Kidney capillary endothelial cell (primary cell): ENCODE measurements at regions not wholly inside any gene's neighbourhood (a gene's known extent, or its start where the extent isn't known, plus 50 kb on each side); places are given as distances from the start of the nearest gene placed in this dataset.

Experiments used
- DNase-seq: peaks from one replicate; pipeline ENCODE4 v3.0.0-alpha.2; 2018; ENCODE audit warnings: low spot score

DNA sequence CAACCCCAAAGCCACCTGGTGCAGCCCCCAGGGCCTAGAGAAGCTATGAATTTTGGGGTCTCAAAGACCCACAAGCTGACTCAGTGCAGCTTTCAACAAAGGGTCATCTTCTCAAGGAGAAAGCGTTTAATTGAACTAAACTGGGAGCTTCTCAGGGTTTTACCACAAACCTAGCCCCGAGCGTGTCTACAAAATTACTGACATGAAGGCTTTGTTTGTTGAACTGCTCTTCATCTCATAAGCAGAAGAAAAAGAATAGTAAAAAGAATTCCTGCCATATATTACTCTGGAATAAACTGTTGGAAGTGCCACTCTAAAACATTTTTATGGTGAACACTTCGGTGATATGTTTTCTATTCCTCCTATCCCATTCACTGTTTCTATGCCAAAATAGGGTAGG is 50.8 kb upstream of the INCENP start:
- DNase-seq: no peak

DNA sequence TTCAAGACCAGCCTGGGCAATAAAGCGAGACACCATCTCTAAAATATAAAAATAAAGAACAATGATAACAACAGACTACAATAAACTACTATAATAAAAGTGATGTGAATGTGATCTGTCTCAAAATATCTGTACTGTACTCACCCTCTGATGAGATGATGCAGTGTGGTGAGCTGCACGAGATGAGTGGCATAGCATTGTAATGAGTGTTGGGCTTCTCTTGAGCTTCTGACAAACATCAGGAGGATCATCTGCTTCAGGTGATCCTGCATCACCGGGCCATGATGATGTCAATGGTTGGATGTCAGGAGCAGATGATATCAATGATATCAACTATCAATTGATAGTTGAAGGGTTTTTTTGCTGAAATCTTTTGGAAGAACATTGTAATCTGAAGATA is 52.4 kb upstream of the INCENP start:
- no peak for DNase-seq

DNA sequence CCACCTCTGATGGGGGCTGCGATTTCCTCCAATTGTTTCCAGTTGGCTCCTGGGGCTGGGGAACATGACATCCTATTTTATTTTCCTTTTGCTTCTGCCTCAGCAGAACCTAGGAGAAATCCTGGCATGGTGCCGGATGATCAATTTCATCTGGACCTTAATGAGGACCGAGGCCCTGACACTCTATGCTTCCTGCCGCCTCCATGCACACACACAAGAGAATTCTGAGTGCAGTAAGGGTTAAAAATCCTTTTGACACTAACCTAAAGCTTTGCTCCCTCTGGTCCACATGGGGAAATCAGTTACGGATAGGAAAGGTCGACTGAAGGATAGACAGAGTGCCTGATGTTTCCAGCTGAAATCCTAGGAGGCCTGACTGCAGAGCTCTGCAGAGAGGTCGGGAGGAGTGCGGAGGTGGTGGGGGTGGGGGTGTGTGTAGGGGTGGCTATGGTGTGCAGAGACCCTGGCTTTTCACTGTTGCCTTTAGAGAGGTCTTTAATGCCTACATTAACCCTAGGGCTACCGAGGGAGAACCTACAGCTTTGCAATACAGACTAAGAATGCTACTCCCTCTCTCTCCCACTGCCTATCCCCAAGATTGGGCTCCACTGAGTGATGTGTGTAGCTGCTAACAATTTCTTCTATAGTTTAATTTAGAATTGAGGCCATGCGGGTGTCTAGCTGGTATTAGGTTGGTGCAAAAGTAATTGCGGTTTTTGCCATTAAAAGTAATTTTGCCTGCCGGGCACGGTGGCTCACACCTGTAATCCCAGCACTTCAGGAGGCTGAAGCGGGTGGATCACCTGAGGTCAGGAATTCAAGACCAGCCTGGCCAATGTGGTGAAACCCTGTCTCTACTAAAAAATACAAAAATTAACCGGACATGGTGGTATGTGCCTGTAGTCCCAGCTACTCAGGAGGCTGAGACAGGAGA is 53.6 kb upstream of the INCENP start:
- no peak for DNase-seq

DNA sequence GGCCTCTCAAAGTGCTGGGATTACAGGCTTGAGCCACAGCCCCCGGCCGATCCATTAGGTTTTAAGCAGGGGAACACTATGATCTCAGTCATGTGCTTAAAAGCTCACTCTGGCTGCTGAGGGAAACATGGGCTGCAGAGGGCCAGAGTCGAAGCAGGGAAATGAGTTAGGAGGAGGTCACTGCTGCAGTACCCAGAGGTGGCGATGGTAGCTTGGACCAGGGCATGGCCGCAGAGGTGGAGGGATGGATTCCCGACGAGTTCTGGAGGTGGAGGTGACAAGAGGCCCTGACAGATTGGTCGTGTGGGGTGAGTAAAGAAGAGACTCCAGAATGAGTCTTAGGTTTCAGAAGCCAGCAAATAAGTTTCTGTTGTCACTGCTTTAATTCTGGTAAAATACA is 54.4 kb upstream of the INCENP start:
- DNase-seq: no peak

- no peak for DNase-seq
These were observed 55.1 kb upstream of the INCENP start for GRCh38 chr11:62068730-62069129.

DNA sequence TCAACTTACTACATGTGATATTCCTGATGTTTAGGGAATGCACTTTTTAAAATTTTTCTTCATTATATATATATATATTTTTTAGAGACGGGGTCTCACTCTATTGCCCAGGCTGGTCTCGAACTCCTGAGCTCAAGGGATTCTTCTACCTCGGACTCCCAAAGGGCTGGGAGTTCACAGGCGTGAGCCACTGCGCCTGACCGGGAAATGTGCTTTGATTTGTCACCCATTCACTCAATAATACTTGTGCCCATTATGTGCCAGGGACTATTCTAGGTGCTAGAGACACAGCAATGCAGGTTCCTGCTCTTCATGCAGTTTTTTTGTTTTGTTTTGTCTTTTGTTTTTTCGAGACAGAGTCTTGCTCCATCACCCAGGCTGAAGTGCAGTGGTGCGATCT is 56.1 kb upstream of the INCENP start:
- no peak for DNase-seq

- no peak for DNase-seq
These were observed 59.6 kb upstream of the INCENP start for GRCh38 chr11:62064221-62064620.

DNA sequence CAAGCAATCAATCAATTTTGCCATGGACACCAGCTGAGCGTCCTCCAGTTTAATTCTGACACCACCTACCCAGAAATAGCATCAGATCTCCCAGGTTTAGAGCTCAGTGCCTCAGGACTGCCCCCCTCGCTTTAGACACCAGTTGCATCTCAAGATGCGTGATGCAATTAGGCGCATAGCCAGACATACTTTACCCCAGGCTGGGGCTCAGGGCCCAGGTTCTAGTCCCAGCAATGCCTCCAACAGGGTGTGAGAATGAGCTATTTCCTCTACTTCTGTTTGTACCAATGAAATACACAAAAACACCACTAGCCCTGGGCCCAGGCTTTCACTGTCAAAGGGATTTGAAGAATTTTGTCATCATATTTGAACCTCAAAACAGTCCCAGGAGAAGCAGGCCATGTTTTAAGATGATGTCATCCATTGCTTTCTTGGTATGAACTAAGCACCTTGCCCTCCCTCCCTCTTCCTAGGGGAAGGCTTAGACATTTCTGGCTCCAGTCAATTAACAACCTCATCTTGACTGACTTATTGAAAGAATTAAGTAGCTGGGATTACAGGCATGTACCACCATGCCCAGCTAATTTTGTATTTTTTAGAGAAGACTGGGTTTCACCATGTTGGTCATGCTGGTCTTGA is 61.5 kb upstream of the INCENP start:
- no peak for DNase-seq

GRCh38 chr11:62061356-62062222 is 62.2 kb upstream of the INCENP start:
- DNase-seq: no peak

DNA sequence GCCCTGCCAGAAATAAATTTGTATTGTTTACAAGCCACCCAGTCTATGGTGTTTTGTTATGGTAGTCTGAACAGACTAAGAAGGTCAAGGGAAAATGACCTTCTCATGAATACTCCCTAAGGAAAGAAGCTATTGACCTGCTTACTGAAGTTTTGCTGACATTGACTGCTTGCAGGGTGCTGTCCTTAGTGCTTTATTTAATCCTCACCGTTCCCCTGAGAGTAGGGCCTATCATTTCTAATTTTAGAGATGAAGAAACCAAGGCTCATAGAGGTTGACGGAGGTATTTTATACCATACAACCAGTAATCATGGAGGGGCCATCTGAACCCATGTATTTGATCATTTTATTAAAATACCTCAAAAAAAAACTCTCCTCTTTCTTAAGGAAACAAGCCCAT is 66.7 kb upstream of the INCENP start:
- DNase-seq: no peak

DNA sequence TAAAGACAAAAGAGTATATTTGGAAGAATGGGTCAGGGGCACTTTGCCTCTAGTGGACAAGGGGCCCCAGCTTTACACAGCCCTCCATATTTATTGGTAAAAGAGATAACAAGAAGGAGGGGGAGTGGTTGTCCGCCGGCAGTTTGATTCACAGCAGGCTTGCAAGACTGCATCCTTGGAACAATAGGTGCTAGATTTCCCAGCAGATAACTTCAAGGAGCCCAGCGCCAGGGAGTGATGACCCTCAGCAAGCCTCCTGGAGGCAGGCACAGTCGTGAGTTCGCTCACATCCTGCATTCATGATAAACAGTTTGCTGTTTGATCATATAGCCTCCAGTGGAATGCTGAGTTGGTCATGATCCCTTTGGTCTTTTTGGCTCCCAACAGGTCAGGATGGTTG is 67.8 kb upstream of the INCENP start:
- DNase-seq: no peak

- no peak for DNase-seq
These were observed 69.2 kb upstream of the INCENP start for GRCh38 chr11:62054484-62055121.

DNA sequence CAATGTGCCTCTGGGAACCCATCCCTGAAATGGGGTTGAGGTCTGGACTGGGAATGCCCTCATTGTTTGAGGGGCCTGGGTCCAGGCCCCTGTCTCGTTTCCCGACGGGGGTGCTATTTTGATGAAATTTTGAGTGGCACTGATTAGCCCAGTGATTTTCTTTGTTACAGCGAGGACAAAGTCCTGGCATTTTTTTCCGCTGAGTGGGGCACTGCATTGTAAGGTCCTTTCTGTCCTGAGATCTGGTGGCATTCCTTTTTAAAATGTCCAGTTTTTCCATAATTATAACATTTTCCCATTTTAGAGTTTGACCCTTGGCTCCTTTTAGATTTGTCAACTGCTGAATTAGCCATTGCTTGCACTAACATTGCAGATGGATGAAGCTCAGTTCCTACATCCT is 69.7 kb upstream of the INCENP start:
- DNase-seq: no peak

GRCh38 chr11:62050716-62051115 is 73.1 kb upstream of the INCENP start:
- no peak for DNase-seq

GRCh38 chr11:62048100-62048499 is 75.7 kb upstream of the INCENP start:
- no peak for DNase-seq

- DNase-seq: no peak
These were observed 77.2 kb upstream of the INCENP start for GRCh38 chr11:62046568-62047100.

DNA sequence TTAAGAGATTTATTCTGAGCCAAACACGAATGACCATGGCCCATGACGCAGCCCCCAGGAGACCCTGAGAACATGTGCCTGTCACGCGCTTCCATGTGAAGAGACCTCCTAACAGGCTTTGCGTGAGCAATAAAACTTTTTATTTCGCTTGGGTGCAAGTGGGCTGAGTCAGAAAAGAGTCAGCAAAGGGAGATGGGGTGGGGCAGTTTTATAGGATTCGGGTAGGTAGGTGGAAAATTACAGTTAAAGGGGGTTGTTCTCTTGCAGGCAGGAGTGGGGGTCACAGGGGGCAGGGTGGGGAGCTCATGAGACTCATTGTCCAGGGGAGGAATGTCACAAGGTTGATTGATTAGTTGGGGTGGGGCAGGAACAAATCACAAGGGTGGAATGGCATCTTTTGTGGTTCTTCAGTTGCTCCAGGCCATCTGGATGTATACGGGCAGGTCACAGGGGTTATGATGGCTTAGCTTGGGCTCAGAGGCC is 77.2 kb upstream of the FTH1 start:
- no peak for DNase-seq

DNA sequence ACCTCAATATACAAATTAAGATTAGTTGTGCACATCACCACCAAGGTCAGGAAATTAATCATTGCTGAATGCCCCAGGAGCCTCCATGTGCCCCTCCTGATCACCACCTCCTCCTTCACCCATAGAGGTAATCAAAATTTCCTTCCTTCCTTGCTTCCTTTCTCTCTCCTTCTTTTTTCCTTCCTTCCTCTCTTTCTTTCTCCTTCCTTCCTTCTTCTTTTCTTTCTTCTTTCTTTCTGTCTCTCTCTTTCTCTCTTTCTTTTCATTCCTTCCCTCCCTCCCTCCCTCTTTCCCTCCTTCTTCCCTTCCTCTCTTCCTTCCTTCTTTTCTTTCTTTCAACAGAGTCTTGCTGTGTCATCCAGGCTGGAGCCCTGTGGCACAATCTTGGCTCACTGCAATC is 67.9 kb upstream of the FTH1 start:
- DNase-seq: no peak

DNA sequence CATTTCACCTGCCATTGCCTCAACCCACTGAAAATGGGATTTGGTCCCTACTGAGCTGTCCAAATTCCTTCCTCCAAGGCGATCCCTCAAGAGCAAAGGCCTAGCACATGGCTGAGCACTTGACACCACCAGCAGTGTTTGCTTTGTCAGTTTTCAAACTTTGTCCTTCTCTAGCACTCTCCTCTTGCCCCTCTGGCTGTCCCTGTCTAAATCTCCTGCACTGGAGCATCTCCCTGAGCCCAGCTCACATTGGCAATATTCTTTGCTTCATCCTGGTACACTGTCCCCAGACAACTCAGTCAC is 66.6 kb upstream of the FTH1 start:
- DNase-seq: no peak

GRCh38 chr11:62033191-62034035 is 66.0 kb upstream of the FTH1 start:
- DNase-seq: peak; percentile 34

DNA sequence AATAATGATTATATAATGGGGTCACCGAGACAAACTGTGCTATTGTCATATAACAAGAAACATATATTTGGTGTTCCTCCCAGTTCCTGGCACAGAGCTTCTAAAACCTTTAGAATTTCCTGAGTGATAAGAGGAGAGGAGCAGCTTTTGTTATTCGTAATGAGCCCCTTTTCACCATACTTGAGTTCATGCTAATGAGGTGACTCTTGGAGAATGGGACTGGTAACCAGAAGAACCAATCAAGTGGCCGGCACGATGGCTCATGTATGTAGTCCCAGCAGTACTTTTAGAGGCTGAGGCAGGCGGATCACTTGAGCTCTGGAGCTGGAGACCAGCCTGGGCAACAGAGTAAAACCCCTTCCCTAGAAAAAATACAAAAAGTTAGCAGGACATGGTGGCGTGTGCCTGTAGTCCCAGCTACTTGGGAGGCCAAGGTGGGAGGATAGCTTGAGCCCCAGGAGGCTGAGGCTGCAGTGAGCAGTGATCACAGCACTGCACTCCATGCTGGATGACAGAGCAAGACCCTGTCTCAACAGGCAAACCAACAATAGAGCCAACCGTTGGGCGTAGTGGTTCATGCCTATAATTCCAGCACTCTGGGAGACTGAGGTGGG is 62.7 kb upstream of the FTH1 start:
- DNase-seq: no peak
